ENCODE measurements at regions not wholly inside any gene's neighbourhood (a gene's known extent, or its start where the extent isn't known, plus 50 kb on each side); places are given as distances from the start of the nearest gene placed in this dataset.
A peak's percentile ranks its signal among the peaks of the same experiment; 100 is the strongest.

DNA sequence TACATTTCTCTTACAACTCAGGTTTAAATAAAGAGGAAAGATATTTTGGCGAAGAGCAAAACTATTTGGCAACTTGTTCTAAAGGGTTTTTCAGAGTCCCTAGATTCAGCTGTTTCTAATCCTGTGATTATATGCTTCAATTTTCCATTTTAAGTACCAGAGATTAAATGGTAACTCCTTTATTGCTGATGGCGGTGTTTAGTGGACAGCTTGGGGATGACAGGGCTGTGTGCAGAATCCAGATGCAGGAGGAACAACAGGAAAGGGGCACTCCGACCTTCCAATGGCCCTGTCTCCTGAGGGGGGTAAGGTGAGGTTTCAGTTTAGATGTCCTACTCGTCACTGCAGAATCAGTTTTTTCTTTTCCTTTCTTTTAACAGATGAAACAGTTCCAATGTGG lies 405.0 kb downstream of the PDCD6IP start:
- H3K36me3 ChIP-seq, result no peaks in the 10 kb centered on the region
- TF ChIP-seq, protein P1, sequence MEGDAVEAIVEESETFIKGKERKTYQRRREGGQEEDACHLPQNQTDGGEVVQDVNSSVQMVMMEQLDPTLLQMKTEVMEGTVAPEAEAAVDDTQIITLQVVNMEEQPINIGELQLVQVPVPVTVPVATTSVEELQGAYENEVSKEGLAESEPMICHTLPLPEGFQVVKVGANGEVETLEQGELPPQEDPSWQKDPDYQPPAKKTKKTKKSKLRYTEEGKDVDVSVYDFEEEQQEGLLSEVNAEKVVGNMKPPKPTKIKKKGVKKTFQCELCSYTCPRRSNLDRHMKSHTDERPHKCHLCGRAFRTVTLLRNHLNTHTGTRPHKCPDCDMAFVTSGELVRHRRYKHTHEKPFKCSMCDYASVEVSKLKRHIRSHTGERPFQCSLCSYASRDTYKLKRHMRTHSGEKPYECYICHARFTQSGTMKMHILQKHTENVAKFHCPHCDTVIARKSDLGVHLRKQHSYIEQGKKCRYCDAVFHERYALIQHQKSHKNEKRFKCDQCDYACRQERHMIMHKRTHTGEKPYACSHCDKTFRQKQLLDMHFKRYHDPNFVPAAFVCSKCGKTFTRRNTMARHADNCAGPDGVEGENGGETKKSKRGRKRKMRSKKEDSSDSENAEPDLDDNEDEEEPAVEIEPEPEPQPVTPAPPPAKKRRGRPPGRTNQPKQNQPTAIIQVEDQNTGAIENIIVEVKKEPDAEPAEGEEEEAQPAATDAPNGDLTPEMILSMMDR (IDR thresholded peaks at IDR 0.05), result no peak
- no peak for TF ChIP-seq POLR2A (IDR thresholded peaks at IDR 0.05)
- H3K4me3 ChIP-seq, result no peak overlapping the region
- peaks cover 0 to under 1% (median 0%) of the 10 kb centered on the region in 3 donors for H3K4me1 ChIP-seq
- no peaks in the 10 kb centered on the region for H3K9me3 ChIP-seq
- WGBS, 2 donors, result 66% methylated on average over 4 of the region's 4 CpGs
- no peak overlapping the region for H3K27ac ChIP-seq
- no peaks in the 10 kb centered on the region for H3K27me3 ChIP-seq
- no peak for DNase-seq
- intact Hi-C loops (cut with DNase I), result no loop called here

DNA sequence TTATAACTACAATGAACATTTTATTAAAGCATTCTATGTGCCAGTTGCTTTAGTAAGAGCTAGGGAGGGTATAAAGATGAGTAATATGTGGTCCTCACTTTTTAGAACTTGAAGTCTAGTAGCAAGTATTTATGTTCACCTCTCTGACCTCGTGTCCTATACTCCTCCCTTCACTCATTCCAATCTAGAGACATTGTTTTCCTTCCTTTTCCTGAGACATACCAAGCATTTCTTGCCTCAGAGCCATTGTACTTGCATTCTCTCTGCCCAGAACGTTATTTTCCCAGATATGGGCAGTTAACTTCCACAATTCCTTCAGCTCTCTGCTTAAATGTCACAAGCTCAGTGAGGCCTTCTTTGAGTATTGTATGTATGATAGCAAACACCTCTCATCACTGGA lies 408.6 kb downstream of the PDCD6IP start:
- no peak overlapping the region for H3K4me3 ChIP-seq
- intact Hi-C loops (cut with DNase I), result no loop called here
- peaks cover 0 to 7% (median 7%) of the 10 kb centered on the region in 3 donors for H3K4me1 ChIP-seq
- H3K27me3 ChIP-seq, result no peaks in the 10 kb centered on the region
- H3K27ac ChIP-seq, result peak overlapping the region in 3 of 4 donors; percentile 30 to 55 (median 49)
- H3K9me3 ChIP-seq, result no peaks in the 10 kb centered on the region
- H3K36me3 ChIP-seq, result no peaks in the 10 kb centered on the region
- WGBS, 2 donors, result 33 to 40% methylated on average over 2 of the region's 2 CpGs
- no peak for DNase-seq
- TF ChIP-seq POLR2A (IDR thresholded peaks at IDR 0.05), result no peak
- TF ChIP-seq, protein P1 (IDR thresholded peaks at IDR 0.05), result no peak

DNA sequence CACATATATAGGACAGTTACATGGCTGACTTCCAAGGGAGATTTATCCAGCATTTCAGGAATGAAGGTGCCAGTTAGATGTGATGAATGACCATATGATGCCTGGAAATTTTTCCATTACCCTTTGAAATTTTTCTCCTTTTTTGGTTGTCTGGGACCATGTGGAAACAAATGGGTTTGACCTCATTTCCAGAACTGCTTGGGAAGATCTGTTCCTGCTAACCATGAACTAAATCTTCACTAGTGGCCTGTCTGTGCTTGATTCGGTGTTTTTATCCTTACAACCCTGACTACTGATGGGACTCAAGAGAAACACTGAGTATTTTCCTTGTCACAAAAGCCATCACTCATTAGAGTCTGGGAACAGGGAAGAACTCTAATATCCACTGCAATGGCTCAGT lies 409.4 kb downstream of the PDCD6IP start:
- no peaks in the 10 kb centered on the region for H3K36me3 ChIP-seq
- peak overlapping the region; percentile 40 to 73 (median 56) for H3K27ac ChIP-seq
- H3K4me3 ChIP-seq, result no peak overlapping the region
- H3K27me3 ChIP-seq, result no peaks in the 10 kb centered on the region
- H3K9me3 ChIP-seq, result no peaks in the 10 kb centered on the region
- no peak for DNase-seq
- H3K4me1 ChIP-seq, result peaks cover 0 to 14% (median 13%) of the 10 kb centered on the region in 3 donors
- intact Hi-C loops (cut with DNase I), result no loop called here
- 50 to 83% methylated on average over 1 of the region's 1 CpG for WGBS, 2 donors
- TF ChIP-seq, protein P1 (IDR thresholded peaks at IDR 0.05), result no peak
- no peak for TF ChIP-seq POLR2A (IDR thresholded peaks at IDR 0.05)

- no peaks in the 10 kb centered on the region for H3K36me3 ChIP-seq
- peaks cover 0 to 23% (median 21%) of the 10 kb centered on the region in 3 donors for H3K4me1 ChIP-seq
- WGBS, 2 donors, result 17 to 23% methylated on average over 2 of the region's 2 CpGs
- H3K9me3 ChIP-seq, result no peaks in the 10 kb centered on the region
- no peak for DNase-seq
- no peak for TF ChIP-seq POLR2A (IDR thresholded peaks at IDR 0.05)
- TF ChIP-seq, protein P1 (IDR thresholded peaks at IDR 0.05), result no peak
- no peaks in the 10 kb centered on the region for H3K27me3 ChIP-seq
- H3K27ac ChIP-seq, result peak overlapping the region; percentile 9 to 74 (median 60)
- intact Hi-C loops (cut with DNase I), result no loop called here
- H3K4me3 ChIP-seq, result no peak overlapping the region
These were observed 413.7 kb downstream of the PDCD6IP start for GRCh38 chr3:34212175-34212574.

DNA sequence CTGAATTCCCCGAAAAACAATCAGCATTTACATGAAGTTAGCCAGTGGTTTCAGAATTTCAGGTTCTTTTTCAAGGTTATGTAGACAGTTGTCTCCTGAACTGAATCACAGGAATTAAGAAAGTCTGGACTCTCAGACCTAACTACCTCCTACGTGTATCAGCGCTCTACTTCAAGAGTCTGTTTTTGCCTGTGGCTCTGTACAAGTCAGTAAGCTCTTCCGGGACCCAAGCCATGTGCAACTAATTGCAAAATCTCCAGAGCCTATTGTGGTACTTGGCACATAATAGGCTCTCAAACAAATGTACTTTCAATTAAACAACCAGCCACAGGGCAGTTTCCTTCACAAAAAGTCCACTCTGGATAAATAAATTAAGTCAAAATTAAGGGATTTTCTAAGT lies 414.2 kb downstream of the PDCD6IP start:
- TF ChIP-seq, protein P1 (IDR thresholded peaks at IDR 0.05), result no peak
- no peak for TF ChIP-seq POLR2A (IDR thresholded peaks at IDR 0.05)
- 22 to 26% methylated on average over 4 of the region's 4 CpGs for WGBS, 2 donors
- Histone ChIP-seq H3K27me3 (no peaks in the 10 kb centered on the region), H3K36me3 (no peaks in the 10 kb centered on the region), H3K9me3 (no peaks in the 10 kb centered on the region), H3K4me3 (no peak overlapping the region), H3K4me1 (peaks cover 0 to 23% (median 21%) of the 10 kb centered on the region in 3 donors), H3K27ac (peak overlapping the region; percentile 9 to 74 (median 60))
- intact Hi-C loops (cut with DNase I), result no loop called here
- DNase-seq, result no peak

All from esophagus squamous epithelium (tissue), 5 donors.